IPS-15b (cell line): ENCODE measurements at regions not wholly inside any gene's neighbourhood (a gene's known extent, or its start where the extent isn't known, plus 50 kb on each side); places are given as distances from the start of the nearest gene placed in this dataset.

Experiments used
- H3K27me3 ChIP-seq: one replicate; pipeline ENCODE4 v1.6.1; 2013; ENCODE audit warnings: low read length; ENCODE audit not compliant: control insufficient read depth, insufficient read depth
- H3K36me3 ChIP-seq: one replicate; pipeline ENCODE4 v1.6.1; 2013; ENCODE audit warnings: low read length; ENCODE audit not compliant: control insufficient read depth, insufficient read depth
- H3K4me1 ChIP-seq: one replicate; pipeline ENCODE4 v1.6.1; 2013; ENCODE audit warnings: mild to moderate bottlenecking, low read length; ENCODE audit not compliant: control insufficient read depth, insufficient read depth
- H3K4me3 ChIP-seq: one replicate; pipeline ENCODE4 v1.5.1; 2013; ENCODE audit warnings: low read depth, low read length
- H3K9ac ChIP-seq: one replicate; pipeline ENCODE4 v1.6.1; 2013; ENCODE audit warnings: low read depth, mild to moderate bottlenecking, low read length
- H3K9me3 ChIP-seq: one replicate; pipeline ENCODE4 v1.6.1; 2013; ENCODE audit warnings: mild to moderate bottlenecking, low read length; ENCODE audit not compliant: control insufficient read depth, insufficient read depth

GRCh38 chr10:53430127-53430891 lies 657.7 kb upstream of the MBL2 start:
- Histone ChIP-seq H3K9ac (no peak overlapping the region), H3K27me3 (no peaks in the 10 kb centered on the region), H3K4me3 (no peak overlapping the region), H3K4me1 (peaks cover 3% of the 10 kb centered on the region), H3K9me3 (no peaks in the 10 kb centered on the region), H3K36me3 (no peaks in the 10 kb centered on the region)

GRCh38 chr10:53422223-53422888 lies 649.8 kb upstream of the MBL2 start:
- Histone ChIP-seq H3K4me1 (no peaks in the 10 kb centered on the region), H3K27me3 (no peaks in the 10 kb centered on the region), H3K4me3 (no peak overlapping the region), H3K9me3 (no peaks in the 10 kb centered on the region), H3K36me3 (no peaks in the 10 kb centered on the region), H3K9ac (no peak overlapping the region)

- no peaks in the 10 kb centered on the region for H3K4me1 ChIP-seq
- H3K36me3 ChIP-seq, result no peaks in the 10 kb centered on the region
- no peak overlapping the region for H3K9ac ChIP-seq
- H3K9me3 ChIP-seq, result no peaks in the 10 kb centered on the region
- no peak overlapping the region for H3K4me3 ChIP-seq
- no peaks in the 10 kb centered on the region for H3K27me3 ChIP-seq
These were observed 640.1 kb upstream of the MBL2 start for GRCh38 chr10:53412651-53413050.

GRCh38 chr10:53406532-53406931 lies 633.9 kb upstream of the MBL2 start:
- Histone ChIP-seq H3K27me3 (no peaks in the 10 kb centered on the region), H3K36me3 (no peaks in the 10 kb centered on the region), H3K9ac (no peak overlapping the region)

GRCh38 chr10:53403688-53404087 lies 631.1 kb upstream of the MBL2 start:
- Histone ChIP-seq H3K4me3 (no peak overlapping the region), H3K4me1 (no peaks in the 10 kb centered on the region), H3K36me3 (no peaks in the 10 kb centered on the region), H3K27me3 (no peaks in the 10 kb centered on the region), H3K9ac (no peak overlapping the region), H3K9me3 (no peaks in the 10 kb centered on the region)

More at GRCh38 chr10:53406532-53406931, 633.9 kb upstream of the MBL2 start:
- H3K4me3 ChIP-seq, result no peak overlapping the region
- no peaks in the 10 kb centered on the region for H3K9me3 ChIP-seq
- H3K4me1 ChIP-seq, result no peaks in the 10 kb centered on the region

GRCh38 chr10:53402594-53402993 lies 630.0 kb upstream of the MBL2 start:
- Histone ChIP-seq H3K4me3 (no peak overlapping the region), H3K9ac (no peak overlapping the region), H3K36me3 (no peaks in the 10 kb centered on the region), H3K27me3 (no peaks in the 10 kb centered on the region), H3K9me3 (no peaks in the 10 kb centered on the region), H3K4me1 (no peaks in the 10 kb centered on the region)

GRCh38 chr10:53401536-53401935 lies 629.0 kb upstream of the MBL2 start:
- H3K9me3 ChIP-seq, result no peaks in the 10 kb centered on the region
- no peak overlapping the region for H3K9ac ChIP-seq
- no peak overlapping the region for H3K4me3 ChIP-seq
- no peaks in the 10 kb centered on the region for H3K4me1 ChIP-seq
- H3K36me3 ChIP-seq, result no peaks in the 10 kb centered on the region
- H3K27me3 ChIP-seq, result no peaks in the 10 kb centered on the region

- Histone ChIP-seq H3K9ac (no peak overlapping the region), H3K4me1 (no peaks in the 10 kb centered on the region), H3K4me3 (no peak overlapping the region), H3K9me3 (peaks cover 12% of the 10 kb centered on the region), H3K36me3 (no peaks in the 10 kb centered on the region), H3K27me3 (no peaks in the 10 kb centered on the region)
These were observed 624.3 kb upstream of the MBL2 start for GRCh38 chr10:53396876-53397275.

GRCh38 chr10:53395449-53395848 lies 622.9 kb upstream of the MBL2 start:
- no peak overlapping the region for H3K4me3 ChIP-seq
- H3K4me1 ChIP-seq, result no peaks in the 10 kb centered on the region
- H3K27me3 ChIP-seq, result no peaks in the 10 kb centered on the region
- no peaks in the 10 kb centered on the region for H3K36me3 ChIP-seq
- no peak overlapping the region for H3K9ac ChIP-seq
- H3K9me3 ChIP-seq, result peaks cover 12% of the 10 kb centered on the region

GRCh38 chr10:53387562-53387961 lies 615.0 kb upstream of the MBL2 start:
- Histone ChIP-seq H3K9ac (no peak overlapping the region), H3K36me3 (no peaks in the 10 kb centered on the region), H3K9me3 (no peaks in the 10 kb centered on the region), H3K4me3 (no peak overlapping the region), H3K4me1 (no peaks in the 10 kb centered on the region), H3K27me3 (no peaks in the 10 kb centered on the region)

- no peaks in the 10 kb centered on the region for H3K36me3 ChIP-seq
- no peak overlapping the region for H3K9ac ChIP-seq
- H3K4me3 ChIP-seq, result no peak overlapping the region
- H3K9me3 ChIP-seq, result no peaks in the 10 kb centered on the region
- no peaks in the 10 kb centered on the region for H3K27me3 ChIP-seq
- no peaks in the 10 kb centered on the region for H3K4me1 ChIP-seq
These were observed 610.0 kb upstream of the MBL2 start for GRCh38 chr10:53382543-53382942.

GRCh38 chr10:53379956-53380355 lies 607.4 kb upstream of the MBL2 start:
- Histone ChIP-seq H3K9me3 (no peaks in the 10 kb centered on the region), H3K9ac (no peak overlapping the region), H3K4me1 (no peaks in the 10 kb centered on the region), H3K4me3 (no peak overlapping the region), H3K27me3 (no peaks in the 10 kb centered on the region), H3K36me3 (no peaks in the 10 kb centered on the region)
